ENCODE measurements at regions not wholly inside any gene's neighbourhood (a gene's known extent, or its start where the extent isn't known, plus 50 kb on each side); places are given as distances from the start of the nearest gene placed in this dataset.

GRCh38 chr6:163786995-163787671, 372.6 kb downstream of the QKI start:
- no peak overlapping the region for H3K4me3 Mint-ChIP-seq (ENCODE audit: low read depth)

GRCh38 chr6:163782436-163783003, 368.0 kb downstream of the QKI start:
- no peak overlapping the region for H3K4me3 Mint-ChIP-seq (ENCODE audit: low read depth)
- intact Hi-C loops (cut with micrococcal nuclease), result no loop called here
- H3K9me3 Mint-ChIP-seq, result no peaks in the 10 kb centered on the region
- H3K27me3 Mint-ChIP-seq (ENCODE audit: low read depth), result no peaks in the 10 kb centered on the region
- H3K27ac Mint-ChIP-seq, result no peak overlapping the region
- peaks cover 7% of the 10 kb centered on the region for H3K4me1 Mint-ChIP-seq (ENCODE audit: low read depth)
- DNase-seq (ENCODE audit: low spot score), result no peak
- H3K36me3 Mint-ChIP-seq (ENCODE audit: low read depth), result no peaks in the 10 kb centered on the region

More at GRCh38 chr6:163786995-163787671, 372.6 kb downstream of the QKI start:
- Mint-ChIP-seq H3K27ac (no peak overlapping the region), H3K27me3 (ENCODE audit: low read depth) (no peaks in the 10 kb centered on the region), H3K36me3 (ENCODE audit: low read depth) (no peaks in the 10 kb centered on the region), H3K4me1 (ENCODE audit: low read depth) (peaks cover 7% of the 10 kb centered on the region), H3K9me3 (no peaks in the 10 kb centered on the region)
- intact Hi-C loops (cut with micrococcal nuclease), result no loop called here
- no peak for DNase-seq (ENCODE audit: low spot score)

GRCh38 chr6:163780994-163781393, 366.5 kb downstream of the QKI start:
- H3K4me3 Mint-ChIP-seq (ENCODE audit: low read depth), result no peak overlapping the region

GRCh38 chr6:163779727-163780284, 365.3 kb downstream of the QKI start:
- H3K27ac Mint-ChIP-seq, result no peak overlapping the region
- no peaks in the 10 kb centered on the region for H3K9me3 Mint-ChIP-seq
- H3K36me3 Mint-ChIP-seq (ENCODE audit: low read depth), result no peaks in the 10 kb centered on the region
- H3K27me3 Mint-ChIP-seq (ENCODE audit: low read depth), result no peaks in the 10 kb centered on the region
- H3K4me1 Mint-ChIP-seq (ENCODE audit: low read depth), result peaks cover 5% of the 10 kb centered on the region
- DNase-seq (ENCODE audit: low spot score), result no peak
- intact Hi-C loops (cut with micrococcal nuclease), result no loop called here
- no peak overlapping the region for H3K4me3 Mint-ChIP-seq (ENCODE audit: low read depth)

More at GRCh38 chr6:163780994-163781393, 366.5 kb downstream of the QKI start:
- H3K4me1 Mint-ChIP-seq (ENCODE audit: low read depth), result peaks cover 5% of the 10 kb centered on the region
- H3K36me3 Mint-ChIP-seq (ENCODE audit: low read depth), result no peaks in the 10 kb centered on the region
- no peaks in the 10 kb centered on the region for H3K27me3 Mint-ChIP-seq (ENCODE audit: low read depth)
- H3K9me3 Mint-ChIP-seq, result no peaks in the 10 kb centered on the region
- no peak overlapping the region for H3K27ac Mint-ChIP-seq
- intact Hi-C loops (cut with micrococcal nuclease), result no loop called here
- DNase-seq (ENCODE audit: low spot score), result no peak

- intact Hi-C loops (cut with micrococcal nuclease), result no loop called here
- H3K9me3 Mint-ChIP-seq, result no peaks in the 10 kb centered on the region
- H3K27ac Mint-ChIP-seq, result no peak overlapping the region
- H3K36me3 Mint-ChIP-seq (ENCODE audit: low read depth), result no peaks in the 10 kb centered on the region
- no peak for DNase-seq (ENCODE audit: low spot score)
- H3K4me3 Mint-ChIP-seq (ENCODE audit: low read depth), result no peak overlapping the region
- no peaks in the 10 kb centered on the region for H3K27me3 Mint-ChIP-seq (ENCODE audit: low read depth)
- peaks cover 3% of the 10 kb centered on the region for H3K4me1 Mint-ChIP-seq (ENCODE audit: low read depth)
Observed at GRCh38 chr6:163777716-163778115, 363.2 kb downstream of the QKI start.

- H3K4me1 Mint-ChIP-seq (ENCODE audit: low read depth), result no peaks in the 10 kb centered on the region
- no peaks in the 10 kb centered on the region for H3K36me3 Mint-ChIP-seq (ENCODE audit: low read depth)
- H3K4me3 Mint-ChIP-seq (ENCODE audit: low read depth), result no peak overlapping the region
- no peak for DNase-seq (ENCODE audit: low spot score)
- intact Hi-C loops (cut with micrococcal nuclease), result no loop called here
- no peaks in the 10 kb centered on the region for H3K9me3 Mint-ChIP-seq
- no peaks in the 10 kb centered on the region for H3K27me3 Mint-ChIP-seq (ENCODE audit: low read depth)
- H3K27ac Mint-ChIP-seq, result no peak overlapping the region
Observed at GRCh38 chr6:163776906-163777686, 362.6 kb downstream of the QKI start.

GRCh38 chr6:163776196-163776905, 361.8 kb downstream of the QKI start:
- Mint-ChIP-seq H3K27ac (no peak overlapping the region), H3K36me3 (ENCODE audit: low read depth) (no peaks in the 10 kb centered on the region), H3K4me3 (ENCODE audit: low read depth) (no peak overlapping the region), H3K9me3 (no peaks in the 10 kb centered on the region), H3K4me1 (ENCODE audit: low read depth) (no peaks in the 10 kb centered on the region), H3K27me3 (ENCODE audit: low read depth) (no peaks in the 10 kb centered on the region)
- intact Hi-C loops (cut with micrococcal nuclease), result no loop called here
- DNase-seq (ENCODE audit: low spot score), result no peak

GRCh38 chr6:163775313-163775712, 360.8 kb downstream of the QKI start:
- no peak for DNase-seq (ENCODE audit: low spot score)
- intact Hi-C loops (cut with micrococcal nuclease), result no loop called here
- no peak overlapping the region for H3K27ac Mint-ChIP-seq
- no peaks in the 10 kb centered on the region for H3K27me3 Mint-ChIP-seq (ENCODE audit: low read depth)
- H3K36me3 Mint-ChIP-seq (ENCODE audit: low read depth), result no peaks in the 10 kb centered on the region
- H3K9me3 Mint-ChIP-seq, result no peaks in the 10 kb centered on the region
- H3K4me1 Mint-ChIP-seq (ENCODE audit: low read depth), result no peaks in the 10 kb centered on the region
- H3K4me3 Mint-ChIP-seq (ENCODE audit: low read depth), result no peak overlapping the region

GRCh38 chr6:163774485-163774884, 360.0 kb downstream of the QKI start:
- no peak overlapping the region for H3K4me3 Mint-ChIP-seq (ENCODE audit: low read depth)
- DNase-seq (ENCODE audit: low spot score), result no peak
- H3K27ac Mint-ChIP-seq, result no peak overlapping the region
- H3K9me3 Mint-ChIP-seq, result no peaks in the 10 kb centered on the region
- H3K4me1 Mint-ChIP-seq (ENCODE audit: low read depth), result no peaks in the 10 kb centered on the region
- intact Hi-C loops (cut with micrococcal nuclease), result no loop called here
- no peaks in the 10 kb centered on the region for H3K36me3 Mint-ChIP-seq (ENCODE audit: low read depth)
- no peaks in the 10 kb centered on the region for H3K27me3 Mint-ChIP-seq (ENCODE audit: low read depth)

GRCh38 chr6:163773646-163774045, 359.1 kb downstream of the QKI start:
- intact Hi-C loops (cut with micrococcal nuclease), result no loop called here
- Mint-ChIP-seq H3K36me3 (ENCODE audit: low read depth) (no peaks in the 10 kb centered on the region), H3K27ac (no peak overlapping the region)

GRCh38 chr6:163772701-163773100, 358.2 kb downstream of the QKI start:
- intact Hi-C loops (cut with micrococcal nuclease), result no loop called here
- H3K4me3 Mint-ChIP-seq (ENCODE audit: low read depth), result no peak overlapping the region

More at GRCh38 chr6:163773646-163774045, 359.1 kb downstream of the QKI start:
- DNase-seq (ENCODE audit: low spot score), result no peak
- no peak overlapping the region for H3K4me3 Mint-ChIP-seq (ENCODE audit: low read depth)
- no peaks in the 10 kb centered on the region for H3K9me3 Mint-ChIP-seq
- peaks cover 1% of the 10 kb centered on the region for H3K27me3 Mint-ChIP-seq (ENCODE audit: low read depth)
- no peaks in the 10 kb centered on the region for H3K4me1 Mint-ChIP-seq (ENCODE audit: low read depth)

GRCh38 chr6:163771180-163771579, 356.7 kb downstream of the QKI start:
- DNase-seq (ENCODE audit: low spot score), result no peak
- Mint-ChIP-seq H3K4me1 (ENCODE audit: low read depth) (no peaks in the 10 kb centered on the region), H3K36me3 (ENCODE audit: low read depth) (no peaks in the 10 kb centered on the region), H3K27ac (no peak overlapping the region), H3K4me3 (ENCODE audit: low read depth) (no peak overlapping the region), H3K9me3 (no peaks in the 10 kb centered on the region), H3K27me3 (ENCODE audit: low read depth) (peaks cover 4% of the 10 kb centered on the region)
- intact Hi-C loops (cut with micrococcal nuclease), result no loop called here

More at GRCh38 chr6:163772701-163773100, 358.2 kb downstream of the QKI start:
- no peaks in the 10 kb centered on the region for H3K36me3 Mint-ChIP-seq (ENCODE audit: low read depth)
- H3K27me3 Mint-ChIP-seq (ENCODE audit: low read depth), result peaks cover 4% of the 10 kb centered on the region
- no peaks in the 10 kb centered on the region for H3K9me3 Mint-ChIP-seq
- no peak for DNase-seq (ENCODE audit: low spot score)
- no peaks in the 10 kb centered on the region for H3K4me1 Mint-ChIP-seq (ENCODE audit: low read depth)
- no peak overlapping the region for H3K27ac Mint-ChIP-seq
